HG03378 (cell line): ENCODE measurements at regions not wholly inside any gene's neighbourhood (a gene's known extent, or its start where the extent isn't known, plus 50 kb on each side); places are given as distances from the start of the nearest gene placed in this dataset.
"Not testable (repeated sequence)": the region's sequence is repeated elsewhere in the genome, so short reads cannot be mapped to it uniquely, and the experiment has no call there.

Source experiments
- ATAC-seq: cut with Tn5 transposase; IDR thresholded peaks from one replicate; pipeline ENCODE4 v1.9.1; 2021; ENCODE audit warnings: mild to moderate bottlenecking, moderate library complexity; ENCODE audit not compliant: unreplicated experiment

DNA sequence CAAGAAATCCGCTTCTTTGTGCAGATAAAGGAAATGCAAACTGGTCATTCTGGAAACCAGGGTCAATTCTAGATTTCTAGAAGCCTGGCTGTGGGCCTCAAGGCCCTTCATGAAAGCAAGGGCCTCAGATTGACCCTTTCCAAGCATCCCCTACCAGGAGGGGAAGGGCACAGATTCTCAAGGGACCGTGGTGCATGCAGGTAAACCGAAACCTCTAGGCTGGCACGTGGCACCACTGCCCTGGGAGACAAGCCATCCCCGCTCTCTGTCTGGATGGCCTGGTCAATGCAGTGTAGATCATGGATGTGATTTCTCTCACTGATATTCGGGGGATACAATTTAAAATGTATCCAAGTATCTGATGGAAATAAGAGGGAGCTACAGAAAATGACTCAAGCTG is 69.4 kb downstream of the TOMM20 start:
- ATAC-seq, result no peak

DNA sequence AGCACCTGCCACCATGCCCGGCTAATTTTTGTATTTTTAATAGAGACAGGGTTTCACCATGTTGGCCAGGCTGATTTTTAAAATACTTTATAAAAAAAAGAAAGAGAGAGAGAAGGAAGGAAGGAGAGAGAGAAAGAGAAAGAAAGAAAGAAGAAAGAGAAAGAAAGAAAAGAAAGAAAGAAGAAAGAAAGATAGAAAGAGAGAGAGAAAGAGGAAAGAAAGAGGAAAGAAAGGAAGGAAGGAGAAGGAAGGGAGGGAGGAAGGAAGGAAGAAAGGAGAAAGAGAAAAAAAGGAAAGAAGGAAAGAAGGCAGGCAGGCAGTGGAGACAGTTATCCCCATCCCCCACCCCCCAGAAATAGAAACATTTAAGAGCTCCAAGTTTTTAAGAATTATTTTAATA is 69.9 kb downstream of the TOMM20 start:
- no peak for ATAC-seq

DNA sequence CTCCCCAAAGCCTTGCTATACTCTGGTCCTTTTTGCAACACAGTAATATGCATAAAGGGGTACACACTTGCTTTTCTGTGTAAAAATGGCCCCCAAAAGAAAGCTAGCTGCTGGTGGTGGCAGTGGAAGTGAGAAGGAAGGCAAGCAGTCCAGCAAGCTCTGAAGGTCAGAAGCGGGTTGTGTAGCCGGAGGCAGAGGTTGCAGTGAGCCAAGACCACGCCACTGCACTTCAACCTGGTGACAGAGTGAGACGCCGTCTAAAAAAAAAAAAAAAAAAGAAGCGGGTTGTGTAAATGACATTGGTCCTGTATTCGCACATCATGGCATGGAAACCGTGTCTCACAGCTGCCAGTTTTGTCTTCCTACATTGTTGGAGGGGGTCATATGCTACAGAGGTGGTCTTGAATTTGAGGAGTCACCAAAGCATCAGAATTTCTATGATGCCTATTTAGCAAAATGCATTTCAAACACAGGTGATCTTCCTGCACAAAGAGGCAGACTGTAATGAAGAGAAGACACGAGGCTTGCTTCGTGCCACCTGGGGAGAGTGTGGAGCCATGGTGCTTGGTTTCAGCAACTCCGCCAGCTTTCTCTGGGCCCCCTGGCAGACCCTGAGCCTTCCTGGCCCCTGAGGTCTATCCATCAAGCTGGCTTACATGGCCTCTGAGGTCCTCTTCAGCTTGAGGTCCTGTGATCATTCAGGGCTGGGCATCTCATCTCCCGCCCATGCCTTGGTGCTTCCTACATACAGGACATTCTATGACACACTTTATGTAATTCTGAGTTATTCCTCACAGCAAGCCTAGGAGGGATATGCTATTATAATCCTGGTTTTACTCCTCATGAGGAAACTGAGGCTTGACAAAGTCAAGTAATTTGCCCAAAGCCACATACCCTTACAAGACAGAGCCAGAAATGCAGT is 71.0 kb downstream of the TOMM20 start:
- no peak for ATAC-seq

DNA sequence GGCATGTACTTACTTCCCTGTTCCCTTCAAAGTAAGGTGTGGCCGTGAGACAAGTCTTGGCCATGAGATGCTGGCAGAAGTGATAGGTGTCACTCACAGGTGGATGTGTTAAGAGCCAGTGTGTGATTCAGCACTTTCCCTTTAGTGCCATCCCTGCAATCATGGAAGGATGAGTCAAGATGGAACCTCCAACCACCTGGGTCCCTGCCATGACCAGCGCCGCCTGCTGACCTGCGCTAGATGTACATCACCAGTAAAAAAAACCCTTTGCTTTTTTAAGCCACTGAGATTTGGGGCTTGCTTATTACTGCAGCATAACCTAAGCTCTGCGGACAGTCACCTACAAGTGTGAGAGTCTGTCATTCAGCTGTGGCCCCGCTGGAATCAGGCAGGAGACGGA is 71.7 kb downstream of the TOMM20 start:
- ATAC-seq, result no peak

DNA sequence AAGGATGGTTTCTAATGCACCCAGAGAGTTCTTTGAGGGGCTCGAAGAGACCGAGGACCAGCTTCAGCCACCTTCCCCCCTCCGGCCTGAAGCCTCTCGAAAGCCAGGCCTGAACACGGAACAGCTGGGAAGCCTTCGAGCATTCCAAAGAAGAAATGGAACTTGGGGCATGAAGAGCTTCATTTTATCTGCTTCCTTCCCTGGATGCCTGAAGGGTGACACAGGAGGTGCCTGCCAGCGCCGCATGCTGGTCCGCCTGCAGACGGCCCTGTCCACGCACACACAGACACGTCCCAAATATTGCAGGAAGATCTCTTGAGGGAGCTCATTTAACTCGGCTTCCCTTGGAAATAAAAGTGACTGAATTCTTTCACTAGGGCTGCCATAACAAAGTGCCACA is 73.7 kb downstream of the TOMM20 start:
- no peak for ATAC-seq

DNA sequence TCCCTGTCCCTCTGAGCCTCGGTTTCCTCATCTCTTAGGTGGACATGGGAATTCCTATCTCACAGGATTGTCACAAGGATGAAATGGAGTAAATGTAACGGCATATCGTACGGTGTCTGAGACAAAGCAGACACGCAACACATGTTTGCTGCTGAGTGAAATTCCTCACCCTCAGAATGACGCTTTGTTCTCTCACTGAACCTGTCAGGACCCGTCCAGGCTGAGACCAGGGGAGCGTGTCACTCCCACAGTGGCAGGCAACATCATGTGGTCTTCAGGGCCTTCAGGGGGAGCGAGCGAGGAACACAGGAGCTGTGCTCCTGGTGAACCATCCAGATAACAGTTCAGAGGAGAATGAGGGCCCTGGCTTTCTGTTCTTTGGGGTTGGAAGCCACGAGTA is 74.2 kb downstream of the TOMM20 start:
- no peak for ATAC-seq

DNA sequence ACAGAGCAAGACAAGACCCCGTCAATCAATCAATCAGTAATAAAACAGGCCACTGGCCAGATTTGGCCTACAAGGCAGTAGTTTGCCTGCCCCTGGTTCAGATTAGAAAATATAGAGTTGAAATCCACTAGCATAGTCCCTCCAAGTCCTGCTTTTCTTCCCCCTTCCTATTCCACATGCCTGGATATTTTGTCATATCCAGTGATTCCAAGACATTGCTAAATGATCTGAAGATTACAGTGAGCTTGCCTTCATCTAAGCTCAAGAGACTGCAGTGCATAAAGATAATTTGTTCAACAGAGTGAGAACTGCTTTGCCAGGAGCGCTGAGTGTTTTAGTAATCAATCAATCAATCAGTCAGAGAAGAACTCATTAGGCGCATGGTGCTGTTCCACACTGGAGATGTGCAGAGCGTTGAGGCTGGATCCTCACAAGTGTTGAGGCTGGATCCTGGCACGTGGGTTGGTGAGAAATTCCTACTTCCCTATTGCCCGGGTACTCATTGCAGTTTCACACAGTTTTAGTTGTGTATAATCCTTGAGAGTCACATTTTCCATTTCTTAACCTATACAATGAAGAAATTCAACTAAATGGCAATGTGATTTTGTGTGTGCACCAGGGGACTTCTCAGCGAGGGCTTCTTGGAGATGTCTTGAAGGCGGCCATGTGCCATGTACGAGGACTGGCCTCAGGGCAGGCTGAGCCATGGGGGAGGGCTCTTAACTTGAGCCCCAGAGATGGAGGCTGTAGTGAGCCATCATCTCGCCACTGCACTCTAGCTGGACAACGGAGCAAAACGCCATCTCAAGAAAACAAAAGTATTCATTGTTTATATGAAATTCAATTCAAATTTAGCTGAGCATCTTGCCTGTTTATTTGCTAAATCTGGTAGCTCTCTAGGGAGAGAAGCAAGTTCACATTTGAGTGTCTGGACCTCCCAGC is 76.3 kb downstream of the TOMM20 start:
- ATAC-seq, result no peak

DNA sequence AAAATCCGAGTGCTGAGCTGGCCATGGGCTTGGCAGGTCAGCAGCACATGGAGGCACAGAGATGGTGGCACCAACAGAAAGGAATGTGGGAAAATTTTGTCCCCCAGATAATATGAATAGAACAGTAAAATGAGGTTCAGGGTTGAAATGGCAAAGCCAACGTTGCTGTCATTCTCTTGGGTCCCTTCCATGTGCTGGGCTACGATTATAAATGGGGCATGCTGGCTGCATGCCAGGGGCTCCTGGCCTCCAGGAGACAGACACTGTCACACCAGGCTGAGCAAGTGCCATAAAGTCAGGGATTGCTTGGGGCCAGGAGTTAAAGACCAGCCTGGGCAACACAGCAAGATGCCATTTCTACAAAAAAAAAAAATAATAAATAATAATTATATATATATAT is 77.1 kb downstream of the TOMM20 start:
- ATAC-seq, result no peak

DNA sequence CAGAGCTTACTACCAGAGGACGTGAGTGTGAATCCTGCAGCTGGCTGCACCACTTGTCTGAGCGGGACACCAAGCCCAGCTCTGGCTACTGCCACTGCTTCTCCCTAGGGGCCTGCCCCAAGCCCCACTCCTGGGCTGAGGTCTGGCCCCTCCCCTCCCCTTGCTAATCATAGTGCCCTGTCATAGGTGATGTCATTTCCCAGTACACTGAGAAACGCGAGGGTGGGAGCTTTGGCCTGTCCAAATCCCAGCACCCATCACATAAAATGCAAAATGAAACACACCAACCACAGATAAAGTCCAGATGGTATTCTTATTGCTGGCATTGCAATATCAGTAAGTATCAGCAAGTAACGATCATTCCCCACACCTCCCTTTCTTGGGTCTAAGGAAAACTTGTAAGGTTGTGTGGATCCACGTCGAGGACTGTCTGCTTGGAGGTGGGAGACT is 77.7 kb downstream of the TOMM20 start:
- peak; percentile 58 for ATAC-seq

DNA sequence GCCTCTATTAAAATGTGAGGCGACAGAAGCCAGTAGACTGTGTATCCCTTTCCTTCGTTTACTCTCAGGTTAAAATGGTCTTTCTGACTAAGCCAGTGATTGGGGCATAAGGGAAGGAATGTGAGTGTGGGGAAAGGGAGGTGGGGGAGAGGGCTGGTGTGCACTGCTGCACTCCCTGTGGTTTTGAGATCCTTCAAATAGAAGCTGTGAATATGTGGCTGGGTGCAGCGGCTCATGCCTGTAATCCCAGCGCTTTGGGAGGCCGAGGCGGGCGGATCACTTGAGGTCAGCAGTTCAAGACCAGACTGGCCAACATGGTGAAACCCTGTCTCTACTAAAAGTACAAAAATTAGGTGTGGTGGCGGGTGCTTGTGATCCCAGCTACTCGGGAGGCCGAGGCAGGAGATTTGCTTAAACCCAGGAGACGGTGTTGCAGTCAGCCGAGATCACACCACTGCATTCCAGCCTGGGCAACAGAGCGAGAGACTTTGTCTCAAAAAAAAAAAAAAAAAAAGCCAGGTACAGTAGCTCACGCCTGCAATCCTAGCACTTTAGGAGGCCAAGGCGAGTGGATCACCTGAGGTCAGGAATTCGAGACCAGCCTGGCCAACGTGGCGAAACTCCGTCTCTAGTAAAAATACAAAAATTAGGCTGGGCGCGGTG is 78.8 kb downstream of the TOMM20 start:
- ATAC-seq, result not testable (repeated sequence)

DNA sequence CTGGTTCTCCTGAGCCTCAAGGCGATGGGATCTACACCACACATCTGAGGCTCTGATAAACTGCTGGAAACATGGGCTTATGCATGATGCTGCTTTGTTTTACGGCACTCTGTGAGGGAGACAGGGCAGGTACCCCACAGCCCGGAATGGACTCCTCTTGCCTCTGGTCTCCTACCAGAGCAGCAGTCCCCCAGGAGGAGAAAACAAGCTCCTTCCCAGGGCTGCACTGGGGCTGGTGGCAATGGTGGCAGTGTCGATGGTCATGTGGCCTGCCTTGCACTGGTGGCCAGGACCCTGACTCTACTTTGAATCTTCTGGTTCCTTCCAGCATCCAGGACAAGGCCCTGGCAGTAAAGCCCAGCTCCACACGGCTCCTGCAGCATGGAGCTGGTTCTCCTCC is 79.4 kb downstream of the TOMM20 start:
- ATAC-seq, result no peak

DNA sequence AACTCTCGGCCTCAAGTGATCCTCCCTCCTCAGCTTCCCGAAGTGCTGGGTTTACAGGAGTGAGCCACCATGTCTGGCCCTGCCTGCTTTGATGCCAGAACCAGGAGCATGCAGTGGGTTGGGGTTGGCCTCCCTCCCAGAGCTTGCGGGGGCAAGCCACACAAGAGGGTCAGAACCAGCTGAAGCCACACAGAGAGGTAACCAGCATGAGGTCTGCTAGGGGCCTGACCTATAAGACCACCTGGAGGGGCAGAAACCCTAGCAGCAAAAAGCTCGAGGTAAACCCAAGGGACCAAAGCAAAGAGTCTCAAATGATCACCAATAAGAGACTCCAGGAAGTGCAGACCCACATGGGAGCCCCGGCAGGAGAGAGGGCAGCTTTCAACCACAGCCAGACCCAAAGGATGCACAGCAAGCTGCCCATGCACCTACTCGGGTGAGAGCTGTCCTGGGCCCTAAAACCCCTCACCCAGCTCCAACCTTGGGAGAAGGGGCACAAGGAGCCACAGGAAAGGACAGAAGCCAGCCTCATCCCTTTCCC is 81.2 kb downstream of the TOMM20 start:
- no peak for ATAC-seq

DNA sequence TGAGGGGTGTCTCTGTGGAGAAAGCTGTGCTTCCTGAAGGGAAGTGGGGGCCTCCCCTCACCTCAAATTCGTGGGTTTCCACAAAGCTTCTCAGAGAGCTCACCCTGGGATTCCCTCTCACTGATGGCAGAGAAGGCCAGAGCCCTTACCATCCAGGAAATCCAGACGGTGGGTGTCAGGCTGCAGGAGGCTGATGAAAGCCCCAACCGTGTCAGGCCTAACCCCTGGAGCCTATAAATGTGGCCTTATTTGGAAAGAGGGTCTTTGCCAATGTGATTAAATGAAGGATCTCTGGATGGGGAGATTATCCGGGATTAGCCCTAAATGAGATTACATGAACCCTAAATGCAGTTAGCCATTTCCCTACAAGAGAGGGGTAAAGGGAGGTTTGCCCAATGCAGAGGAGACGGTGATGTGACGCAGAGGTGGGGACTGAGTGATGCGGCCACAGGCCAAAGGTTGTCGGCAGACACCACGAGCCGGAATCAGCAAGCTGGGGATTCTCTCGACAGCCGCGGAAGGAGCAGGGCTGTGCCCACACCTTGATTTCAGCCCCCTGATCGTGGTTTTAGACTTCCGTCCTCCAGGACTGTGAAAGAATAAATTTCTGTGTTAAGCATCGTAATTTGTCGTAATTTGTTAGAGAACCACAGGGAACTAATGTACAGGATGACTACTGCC is 82.6 kb downstream of the TOMM20 start:
- no peak for ATAC-seq

DNA sequence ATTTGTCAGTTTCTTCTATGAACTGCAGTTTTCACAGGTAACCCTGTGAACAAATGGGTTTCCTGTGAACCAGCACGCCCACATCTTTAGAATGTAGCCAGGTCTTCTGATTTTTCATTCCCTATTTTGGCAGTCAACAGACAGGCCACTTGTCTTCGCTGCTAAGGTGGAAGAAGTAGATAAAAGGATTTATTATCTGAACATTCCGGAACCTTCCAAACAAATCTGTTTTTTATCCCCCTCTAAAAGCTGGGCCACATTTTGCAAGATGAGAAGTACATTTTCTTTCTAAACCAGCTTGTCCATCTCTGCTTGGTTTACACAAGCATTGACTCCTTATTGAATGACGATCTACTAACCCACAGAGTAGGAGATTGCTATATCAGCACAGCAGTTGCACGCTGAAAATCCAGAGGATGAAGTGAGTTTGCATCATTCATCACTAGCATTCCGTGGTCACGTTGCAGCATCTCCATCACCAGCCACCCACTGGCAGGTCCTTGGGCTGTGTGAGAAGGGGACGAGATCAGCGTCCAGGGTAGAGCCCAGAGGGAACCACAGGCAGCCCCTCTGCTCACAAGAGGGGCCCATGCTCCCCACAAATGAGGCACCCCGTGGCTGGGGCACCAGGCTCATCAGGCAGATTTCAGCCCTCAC is 83.5 kb downstream of the TOMM20 start:
- ATAC-seq, result no peak

DNA sequence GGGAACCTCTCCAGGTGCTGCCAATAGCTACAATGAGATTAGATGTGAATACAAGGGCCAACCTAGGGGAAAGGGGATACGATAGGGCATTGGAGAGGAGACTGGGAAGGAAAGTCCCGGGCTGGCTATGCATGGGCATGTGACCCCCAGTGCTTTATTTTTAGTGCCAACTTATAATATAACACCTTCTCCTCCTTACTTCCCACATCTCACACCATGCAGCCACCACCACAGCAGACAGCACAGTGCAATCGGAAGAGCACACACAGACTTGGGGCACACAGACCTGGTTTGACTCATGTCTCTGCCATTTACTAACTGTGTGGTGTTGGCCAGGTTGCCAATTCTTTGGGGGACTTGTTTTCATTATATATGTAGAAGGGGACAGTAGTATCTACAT is 85.4 kb downstream of the TOMM20 start:
- no peak for ATAC-seq

DNA sequence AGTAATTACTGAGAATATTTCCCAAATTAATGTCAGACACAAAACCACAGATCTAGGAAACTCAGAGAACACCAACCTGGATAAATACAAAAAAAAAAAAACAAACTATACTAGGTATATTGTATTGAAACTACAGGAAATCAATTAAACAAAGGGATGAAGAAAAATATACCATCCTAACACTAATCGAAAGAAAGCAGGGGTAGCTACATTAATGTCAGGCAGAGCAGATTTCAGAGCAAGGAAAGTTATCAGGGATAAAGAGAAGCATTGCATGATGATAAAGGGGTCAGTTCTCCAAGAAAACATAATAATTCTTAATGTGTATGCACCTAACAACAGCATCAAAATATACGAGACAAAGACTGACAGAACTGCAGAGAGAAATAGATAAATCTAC is 89.9 kb downstream of the TOMM20 start:
- no peak for ATAC-seq

DNA sequence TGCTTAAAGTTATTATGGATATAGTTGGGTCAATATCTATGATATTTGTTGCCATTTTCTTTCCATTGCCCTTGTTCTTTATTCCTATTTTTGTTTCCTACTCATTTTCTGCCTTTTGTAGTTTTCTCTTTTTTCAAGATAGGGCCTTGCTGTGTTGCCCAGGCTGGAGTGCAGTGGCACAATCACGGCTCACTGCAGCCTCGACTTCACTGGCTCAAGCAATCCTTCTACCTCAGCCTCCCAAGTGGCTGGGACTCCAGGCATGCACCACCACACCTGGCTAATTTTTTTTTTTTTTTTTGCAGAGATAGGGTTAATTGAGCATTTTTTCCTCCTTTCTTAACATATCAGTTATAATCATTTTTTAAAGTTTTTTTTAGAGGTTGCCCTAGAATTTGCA is 92.7 kb downstream of the TOMM20 start:
- ATAC-seq, result no peak

DNA sequence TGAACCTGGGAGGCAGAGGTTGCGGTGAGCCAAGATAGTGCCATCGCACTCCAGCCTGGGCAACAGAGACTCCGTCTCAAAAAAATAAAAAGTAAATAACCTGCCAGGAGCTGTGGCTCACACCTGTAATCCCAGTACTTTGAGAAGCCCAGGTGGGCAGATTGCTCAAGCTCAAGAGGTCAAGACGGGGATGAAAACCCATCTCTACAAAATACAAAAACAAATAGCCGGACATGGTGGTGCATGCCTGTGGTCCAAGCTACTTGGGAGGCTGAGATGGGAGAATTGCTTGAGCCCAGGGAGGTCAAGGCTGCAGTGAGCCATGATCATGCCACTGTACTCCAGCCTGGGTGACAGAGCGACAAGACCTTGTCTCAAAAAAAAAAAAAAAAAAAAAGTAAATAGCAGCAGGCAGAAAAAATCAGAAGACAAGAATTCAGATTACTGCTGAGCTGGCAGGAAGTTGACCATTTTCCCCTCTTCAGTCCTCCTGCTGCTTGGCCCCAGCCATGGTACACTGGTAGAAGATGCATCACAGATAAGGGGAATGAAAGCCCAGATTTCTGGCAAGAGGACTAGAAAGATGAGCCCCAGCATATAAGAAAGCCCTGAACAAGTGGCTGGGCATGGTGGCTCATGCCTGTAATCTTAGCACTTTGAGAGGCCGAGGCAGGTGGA is 97.6 kb downstream of the TOMM20 start:
- ATAC-seq, result no peak

DNA sequence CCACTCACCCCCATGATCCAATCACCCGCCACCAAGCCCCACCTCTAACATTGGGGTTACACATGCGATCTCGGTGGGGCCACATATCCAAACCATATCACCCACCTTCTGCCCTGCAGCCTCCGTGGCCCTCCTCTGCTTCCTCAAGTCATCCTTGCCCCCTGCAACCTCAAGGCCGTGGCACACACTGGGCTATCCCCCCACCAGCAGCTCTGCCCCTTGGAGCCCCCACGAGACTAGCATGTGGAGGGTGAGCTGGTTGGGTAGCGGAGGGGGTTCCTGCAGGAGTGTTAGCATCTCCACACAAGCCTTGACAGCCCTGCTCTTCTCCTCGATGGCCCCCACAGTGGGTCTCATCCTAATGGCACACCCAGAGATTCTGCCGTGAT is 100.8 kb downstream of the TOMM20 start:
- no peak for ATAC-seq
